ENCODE measurements at regions not wholly inside any gene's neighbourhood (a gene's known extent, or its start where the extent isn't known, plus 50 kb on each side); places are given as distances from the start of the nearest gene placed in this dataset.

GRCh38 chr4:181679754-181680153, 563.4 kb upstream of the TENM3 start:
- no peak for DNase-seq (ENCODE audit: low read depth in 4 of 4, low spot score in 2 of 4)

- DNase-seq (ENCODE audit: low read depth in 4 of 4, low spot score in 2 of 4): no peak
These were observed 560.7 kb upstream of the TENM3 start for GRCh38 chr4:181682367-181683047.

DNA sequence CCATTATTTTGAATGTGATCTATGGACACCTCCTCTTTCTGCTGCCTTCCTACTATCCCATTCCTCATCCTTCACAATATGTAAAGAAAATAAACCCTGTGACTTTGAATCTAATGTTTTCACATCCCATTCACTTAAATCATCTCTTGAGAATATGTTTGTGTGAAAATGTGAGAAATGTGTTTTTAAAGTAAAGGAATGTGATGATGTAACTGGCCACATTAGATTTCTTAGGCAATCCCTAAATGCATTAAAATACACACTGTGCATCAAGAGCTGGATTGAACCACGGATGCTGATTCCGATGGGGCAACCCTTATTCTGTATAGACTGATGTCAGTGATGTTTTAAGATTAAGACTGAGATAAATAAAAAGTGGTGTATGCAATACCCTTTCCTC, 558.9 kb upstream of the TENM3 start:
- DNase-seq (ENCODE audit: low read depth in 4 of 4, low spot score in 2 of 4): no peak

- DNase-seq (ENCODE audit: low read depth in 4 of 4, low spot score in 2 of 4): no peak
These were observed 557.7 kb upstream of the TENM3 start for GRCh38 chr4:181685461-181685860.

DNA sequence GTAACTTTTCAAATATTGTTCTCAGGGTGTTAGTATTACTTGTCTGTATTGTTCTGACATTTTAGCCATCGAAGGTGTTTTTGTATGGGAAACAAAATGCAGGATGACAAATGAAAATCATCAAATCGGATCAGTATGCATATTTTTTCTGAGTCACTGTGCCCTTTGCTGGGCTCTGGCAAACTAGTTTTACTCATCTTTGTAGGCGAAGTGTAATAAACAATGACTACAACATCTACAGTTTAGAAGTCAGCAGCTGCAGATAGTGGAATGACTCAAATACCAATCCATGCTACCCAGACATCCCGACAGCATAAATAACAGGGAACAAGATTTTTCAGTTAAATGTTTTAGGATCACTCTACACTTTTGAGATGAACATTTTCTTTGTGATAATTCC, 557.3 kb upstream of the TENM3 start:
- no peak for DNase-seq (ENCODE audit: low read depth in 4 of 4, low spot score in 2 of 4)

- no peak for DNase-seq (ENCODE audit: low read depth in 4 of 4, low spot score in 2 of 4)
These were observed 556.1 kb upstream of the TENM3 start for GRCh38 chr4:181687116-181687515.

DNA sequence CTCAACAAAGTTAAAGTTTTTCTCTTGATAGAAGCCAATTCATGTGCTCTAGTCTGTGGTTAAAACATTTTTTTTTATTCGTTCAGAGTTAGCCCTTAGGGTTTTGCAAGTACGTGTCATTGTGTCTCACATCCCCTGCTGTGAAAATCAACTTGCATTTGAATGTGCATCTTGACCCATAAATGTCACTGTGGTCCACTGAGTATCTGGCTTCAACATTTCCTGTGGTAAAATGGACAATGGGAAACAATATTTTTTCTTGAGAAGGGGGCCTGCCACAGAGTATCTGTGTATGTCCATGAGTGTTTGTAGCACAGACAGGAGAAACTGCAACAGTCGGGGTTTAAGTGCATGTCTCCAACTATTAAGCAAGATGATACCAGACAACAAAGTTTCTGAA, 554.8 kb upstream of the TENM3 start:
- no peak for DNase-seq (ENCODE audit: low read depth in 4 of 4, low spot score in 2 of 4)

GRCh38 chr4:181688872-181689271, 554.3 kb upstream of the TENM3 start:
- DNase-seq (ENCODE audit: low read depth in 4 of 4, low spot score in 2 of 4): no peak

- no peak for DNase-seq (ENCODE audit: low read depth in 4 of 4, low spot score in 2 of 4)
These were observed 552.7 kb upstream of the TENM3 start for GRCh38 chr4:181690498-181690897.

DNA sequence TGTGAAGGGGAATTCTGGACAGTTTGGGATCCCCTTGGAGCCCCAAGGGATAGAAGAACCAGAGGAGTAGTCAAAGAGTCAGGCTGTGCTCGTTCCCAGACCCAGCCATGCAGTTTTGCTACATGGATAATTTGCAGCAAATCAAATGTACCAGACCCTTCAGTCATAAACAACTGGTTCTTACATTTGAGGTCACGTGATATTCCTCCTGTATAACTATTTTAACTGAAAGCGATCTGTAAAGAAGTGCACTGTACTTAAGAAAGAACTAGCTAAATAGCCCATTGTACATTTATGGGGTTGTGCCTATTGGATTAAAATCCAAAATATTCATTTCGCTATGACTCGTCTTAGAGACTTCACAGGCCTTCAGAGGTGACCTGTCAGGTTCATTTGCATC, 550.2 kb upstream of the TENM3 start:
- DNase-seq (ENCODE audit: low read depth in 4 of 4, low spot score in 2 of 4): no peak

- DNase-seq (ENCODE audit: low read depth in 4 of 4, low spot score in 2 of 4): no peak
These were observed 549.7 kb upstream of the TENM3 start for GRCh38 chr4:181693517-181693916.

GRCh38 chr4:181698221-181698620, 545.0 kb upstream of the TENM3 start:
- no peak for DNase-seq (ENCODE audit: low read depth in 4 of 4, low spot score in 2 of 4)

DNA sequence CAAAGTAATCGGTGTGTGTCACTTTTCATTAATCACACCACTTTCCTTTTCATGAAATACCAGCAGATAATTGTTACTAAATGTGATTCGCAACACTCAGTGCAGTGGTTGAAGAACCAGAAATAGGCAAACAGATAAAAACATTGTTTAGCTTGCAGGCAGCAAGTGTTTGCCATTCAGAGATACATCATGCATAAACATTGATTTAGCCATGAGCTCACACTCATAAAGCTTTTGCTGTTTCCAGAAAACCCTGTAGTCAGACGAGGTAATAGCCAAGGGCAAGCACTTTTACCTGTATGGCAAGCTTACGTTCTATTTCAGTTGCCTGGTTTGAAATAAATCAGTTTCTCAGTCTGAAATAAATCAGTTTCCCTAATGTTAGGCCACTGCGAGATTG, 542.0 kb upstream of the TENM3 start:
- DNase-seq (ENCODE audit: low read depth in 4 of 4, low spot score in 2 of 4): no peak

DNA sequence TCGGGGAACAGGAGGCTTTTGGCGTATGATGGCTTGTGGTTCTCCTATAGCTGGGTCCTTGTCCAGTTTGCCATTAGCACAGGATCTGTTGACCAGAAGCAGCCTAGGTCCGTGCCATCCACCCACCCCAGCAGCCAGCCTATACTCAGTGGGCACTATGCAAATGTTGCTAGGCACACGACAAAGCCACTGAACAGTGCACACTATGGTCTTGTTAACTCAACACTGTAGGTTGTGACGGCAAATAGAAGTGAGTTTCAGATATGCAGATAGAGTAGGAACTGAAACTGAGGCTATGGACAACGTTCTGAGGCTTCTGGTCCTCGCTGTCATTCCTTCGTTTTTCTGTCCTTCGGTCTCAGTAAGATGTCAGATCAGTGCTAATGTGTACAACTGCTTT, 541.3 kb upstream of the TENM3 start:
- DNase-seq (ENCODE audit: low read depth in 4 of 4, low spot score in 2 of 4): no peak

- DNase-seq (ENCODE audit: low read depth in 4 of 4, low spot score in 2 of 4): no peak
These were observed 540.2 kb upstream of the TENM3 start for GRCh38 chr4:181702864-181703495.

GRCh38 chr4:181710143-181710542, 533.1 kb upstream of the TENM3 start:
- no peak for DNase-seq (ENCODE audit: low read depth in 4 of 4, low spot score in 2 of 4)

DNA sequence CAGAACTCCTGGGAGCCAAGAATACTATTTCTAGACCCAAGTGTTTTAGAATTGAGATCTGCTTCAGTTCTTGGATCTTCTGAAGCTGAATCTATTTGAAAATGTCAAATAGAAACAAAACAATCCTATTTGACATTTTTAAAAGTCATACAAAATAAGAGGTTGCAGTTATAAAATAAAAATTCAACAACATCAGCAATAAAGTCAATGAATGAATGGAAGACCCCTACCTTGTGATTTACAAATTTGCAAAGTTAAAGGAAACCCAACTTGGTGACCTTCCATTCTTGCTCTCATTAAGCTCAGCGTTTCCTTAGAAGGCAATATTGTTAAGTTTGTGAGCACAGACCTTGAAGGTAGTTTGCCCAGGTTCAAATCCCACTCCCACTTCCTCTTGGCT, 531.8 kb upstream of the TENM3 start:
- no peak for DNase-seq (ENCODE audit: low read depth in 4 of 4, low spot score in 2 of 4)

GRCh38 chr4:181728305-181728966, 514.8 kb upstream of the TENM3 start:
- DNase-seq (ENCODE audit: low read depth in 4 of 4, low spot score in 2 of 4): no peak

- no peak for DNase-seq (ENCODE audit: low read depth in 4 of 4, low spot score in 2 of 4)
These were observed 511.3 kb upstream of the TENM3 start for GRCh38 chr4:181731900-181732299.

GRCh38 chr4:181737744-181738143, 505.5 kb upstream of the TENM3 start:
- no peak for DNase-seq (ENCODE audit: low read depth in 4 of 4, low spot score in 2 of 4)

GRCh38 chr4:181739031-181739430, 504.2 kb upstream of the TENM3 start:
- DNase-seq (ENCODE audit: low read depth in 4 of 4, low spot score in 2 of 4): no peak

- DNase-seq (ENCODE audit: low read depth in 4 of 4, low spot score in 2 of 4): no peak
These were observed 501.7 kb upstream of the TENM3 start for GRCh38 chr4:181741513-181741912.
